DOHH2 (cell line): ENCODE measurements at regions not wholly inside any gene's neighbourhood (a gene's known extent, or its start where the extent isn't known, plus 50 kb on each side); places are given as distances from the start of the nearest gene placed in this dataset.

Experiments
- H3F3A ChIP-seq: fragments of 200-600 bp; sonication (generic), shearing (Covaris generic); 2 replicates; pipeline ENCODE4 v1.6.0; 2016; ENCODE audit warnings: antibody characterized with exemption, mild to moderate bottlenecking; ENCODE audit not compliant: control insufficient read depth, insufficient read depth
- H3K27ac ChIP-seq: fragments of 200-600 bp; sonication (generic); 2 replicates; pipeline ENCODE4 v1.5.1; 2014; ENCODE audit warnings: low read depth, mild to moderate bottlenecking, low read length, moderate library complexity
- H3K27me3 ChIP-seq: fragments of 200-600 bp; sonication (generic); 2 replicates; pipeline ENCODE4 v1.6.1; 2014; ENCODE audit warnings: mild to moderate bottlenecking, low read length, mixed read lengths; ENCODE audit not compliant: control insufficient read depth
- H3K36me3 ChIP-seq: fragments of 200-600 bp; sonication (generic); 2 replicates; pipeline ENCODE4 v1.6.1; 2014; ENCODE audit warnings: mild to moderate bottlenecking, low read length, moderate library complexity, mixed read lengths; ENCODE audit not compliant: control insufficient read depth
- H3K4me1 ChIP-seq: fragments of 200-600 bp; sonication (generic); 2 replicates; pipeline ENCODE4 v1.6.1; 2014; ENCODE audit warnings: mild to moderate bottlenecking, low read length, mixed read lengths; ENCODE audit not compliant: control insufficient read depth
- H3K4me2 ChIP-seq: fragments of 200-600 bp; sonication (generic); 2 replicates; pipeline ENCODE4 v1.6.0; 2014; ENCODE audit warnings: mild to moderate bottlenecking, low read length, moderate library complexity
- H3K4me3 ChIP-seq: fragments of 200-600 bp; sonication (generic); 2 replicates; pipeline ENCODE4 v1.5.1; 2014; ENCODE audit warnings: mild to moderate bottlenecking, low read length, mixed read lengths
- H3K79me2 ChIP-seq: fragments of 200-600 bp; sonication (generic); 2 replicates; pipeline ENCODE4 v1.6.1; 2014; ENCODE audit warnings: mild to moderate bottlenecking, low read length, mixed read lengths; ENCODE audit not compliant: control insufficient read depth
- H3K9me2 ChIP-seq: fragments of 200-600 bp; sonication (generic); replicated peaks from 2 replicates; pipeline ENCODE4 v1.6.1; 2014; ENCODE audit warnings: mild to moderate bottlenecking, low read length, mixed read lengths; ENCODE audit not compliant: control insufficient read depth
- H3K9me3 ChIP-seq: fragments of 200-600 bp; sonication (generic); 2 replicates; pipeline ENCODE4 v1.6.1; 2014; ENCODE audit warnings: antibody characterized with exemption, low read length, mixed read lengths; ENCODE audit not compliant: control insufficient read depth, insufficient read depth
- H4K20me1 ChIP-seq: fragments of 200-600 bp; sonication (generic); 2 replicates; pipeline ENCODE4 v1.6.0; 2014; ENCODE audit warnings: low read depth, mild to moderate bottlenecking, antibody characterized with exemption, low read length, moderate library complexity; ENCODE audit not compliant: control insufficient read depth, insufficient read depth
- EZH2phosphoT487 ChIP-seq: fragments of 200-600 bp; sonication (generic); IDR thresholded peaks from 2 replicates; pipeline ENCODE4 v1.6.1; 2017; ENCODE audit warnings: borderline replicate concordance, mild to moderate bottlenecking, antibody characterized with exemption, low read length, moderate library complexity, mixed read lengths
- TF ChIP-seq, protein P1 (sequence below): fragments of 200-600 bp; sonication (generic); IDR thresholded peaks from one replicate; pipeline ENCODE4 v1.5.1; 2014; ENCODE audit warnings: antibody characterized with exemption, mild to moderate bottlenecking, low read depth, low read length; ENCODE audit not compliant: poor library complexity, severe bottlenecking

DNA sequence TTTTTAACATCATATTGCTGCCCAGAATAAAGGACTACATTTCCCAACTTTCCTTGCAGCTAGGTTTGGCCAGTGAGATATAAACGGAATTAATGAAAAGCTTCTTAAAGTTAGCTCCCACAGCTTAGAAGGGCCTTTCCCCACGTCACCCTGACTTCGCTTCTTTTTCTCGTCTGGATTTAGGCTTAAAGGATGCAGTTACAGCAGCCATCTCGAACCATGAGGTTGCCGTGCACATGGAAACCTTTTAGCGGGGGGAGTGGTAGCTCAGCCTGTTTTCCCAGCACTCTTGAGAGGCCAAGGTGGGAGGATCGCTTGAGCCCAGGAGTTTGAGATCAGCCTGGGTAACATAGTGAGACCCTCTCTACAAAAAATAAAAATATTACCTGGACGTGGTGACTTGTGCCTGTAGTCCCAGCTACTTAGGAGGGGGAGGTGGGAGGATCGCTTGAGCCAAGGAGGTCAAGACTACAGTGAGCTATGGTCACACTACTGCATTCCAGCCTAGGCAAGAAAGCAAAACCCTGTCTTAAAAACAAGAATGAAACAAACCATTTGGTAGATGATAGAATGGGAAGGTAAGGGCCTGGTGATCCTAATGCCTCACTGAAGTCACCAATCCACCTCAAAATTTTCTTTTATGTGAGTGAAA, 64.3 kb upstream of the C1GALT1 start:
- H3K79me2 ChIP-seq, result no peaks in the 10 kb centered on the region
- H3K9me3 ChIP-seq, result no peaks in the 10 kb centered on the region
- H3K36me3 ChIP-seq, result no peaks in the 10 kb centered on the region
- no peaks in the 10 kb centered on the region for H3K4me1 ChIP-seq
- H4K20me1 ChIP-seq, result no peaks in the 10 kb centered on the region
- H3K4me2 ChIP-seq, result no peak overlapping the region
- TF ChIP-seq, protein P1, sequence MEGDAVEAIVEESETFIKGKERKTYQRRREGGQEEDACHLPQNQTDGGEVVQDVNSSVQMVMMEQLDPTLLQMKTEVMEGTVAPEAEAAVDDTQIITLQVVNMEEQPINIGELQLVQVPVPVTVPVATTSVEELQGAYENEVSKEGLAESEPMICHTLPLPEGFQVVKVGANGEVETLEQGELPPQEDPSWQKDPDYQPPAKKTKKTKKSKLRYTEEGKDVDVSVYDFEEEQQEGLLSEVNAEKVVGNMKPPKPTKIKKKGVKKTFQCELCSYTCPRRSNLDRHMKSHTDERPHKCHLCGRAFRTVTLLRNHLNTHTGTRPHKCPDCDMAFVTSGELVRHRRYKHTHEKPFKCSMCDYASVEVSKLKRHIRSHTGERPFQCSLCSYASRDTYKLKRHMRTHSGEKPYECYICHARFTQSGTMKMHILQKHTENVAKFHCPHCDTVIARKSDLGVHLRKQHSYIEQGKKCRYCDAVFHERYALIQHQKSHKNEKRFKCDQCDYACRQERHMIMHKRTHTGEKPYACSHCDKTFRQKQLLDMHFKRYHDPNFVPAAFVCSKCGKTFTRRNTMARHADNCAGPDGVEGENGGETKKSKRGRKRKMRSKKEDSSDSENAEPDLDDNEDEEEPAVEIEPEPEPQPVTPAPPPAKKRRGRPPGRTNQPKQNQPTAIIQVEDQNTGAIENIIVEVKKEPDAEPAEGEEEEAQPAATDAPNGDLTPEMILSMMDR, result no peak
- no peak for TF ChIP-seq EZH2phosphoT487
- no peaks in the 10 kb centered on the region for H3K9me2 ChIP-seq
- no peak overlapping the region for H3K4me3 ChIP-seq
- H3F3A ChIP-seq, result no peaks in the 10 kb centered on the region
- H3K27ac ChIP-seq, result no peak overlapping the region
- H3K27me3 ChIP-seq, result peaks cover 14% of the 10 kb centered on the region

DNA sequence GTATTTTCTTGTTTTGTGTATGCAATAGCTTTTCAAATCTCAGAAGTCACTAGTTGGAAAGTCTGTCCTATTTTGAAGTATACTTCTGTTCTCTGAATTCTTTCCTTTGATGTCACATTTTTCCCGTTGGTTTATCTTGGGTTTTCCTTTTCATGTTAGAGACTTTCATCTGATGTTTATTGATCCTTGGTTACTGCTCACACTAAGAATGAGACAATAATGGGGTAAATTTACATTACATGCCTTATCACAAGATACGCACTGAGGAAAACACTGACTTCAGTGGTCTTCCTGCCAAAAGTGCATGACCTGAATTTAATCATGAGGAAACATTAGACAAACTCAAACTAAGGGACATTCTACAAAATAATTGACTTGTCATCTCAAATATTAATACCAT, 63.5 kb upstream of the C1GALT1 start:
- H3K4me1 ChIP-seq, result no peaks in the 10 kb centered on the region
- H3K9me3 ChIP-seq, result no peaks in the 10 kb centered on the region
- TF ChIP-seq, protein P1, result no peak
- no peak for TF ChIP-seq EZH2phosphoT487
- no peaks in the 10 kb centered on the region for H3F3A ChIP-seq
- H3K4me3 ChIP-seq, result no peak overlapping the region
- H3K36me3 ChIP-seq, result no peaks in the 10 kb centered on the region
- H4K20me1 ChIP-seq, result no peaks in the 10 kb centered on the region
- no peak overlapping the region for H3K4me2 ChIP-seq
- H3K9me2 ChIP-seq, result no peaks in the 10 kb centered on the region
- H3K27me3 ChIP-seq, result peaks cover 14% of the 10 kb centered on the region
- H3K27ac ChIP-seq, result no peak overlapping the region
- H3K79me2 ChIP-seq, result no peaks in the 10 kb centered on the region

DNA sequence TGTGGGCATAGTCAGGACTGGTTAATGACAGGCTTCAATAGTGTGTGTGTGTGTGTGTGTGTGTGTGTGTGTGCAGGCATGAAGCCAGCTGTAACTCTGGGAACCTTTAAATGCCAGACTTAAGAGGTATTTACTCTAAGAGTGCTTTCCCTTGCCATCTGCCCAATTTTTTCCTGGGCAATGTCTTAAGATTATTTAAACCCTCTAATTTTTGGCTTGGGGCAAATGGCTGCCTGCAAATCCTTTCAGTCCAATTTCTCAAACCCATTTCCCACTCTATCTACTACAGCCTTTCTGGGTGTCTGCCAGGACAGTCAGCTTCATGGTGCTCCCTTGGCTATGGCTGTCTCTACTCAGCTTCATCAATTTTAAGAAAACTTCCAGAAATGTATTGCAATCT, 62.6 kb upstream of the C1GALT1 start:
- Histone ChIP-seq H4K20me1 (no peaks in the 10 kb centered on the region), H3K27me3 (peaks cover 8% of the 10 kb centered on the region), H3K27ac (no peak overlapping the region), H3K36me3 (no peaks in the 10 kb centered on the region), H3K4me2 (no peak overlapping the region), H3K4me3 (no peak overlapping the region), H3K79me2 (no peaks in the 10 kb centered on the region), H3K9me2 (no peaks in the 10 kb centered on the region), H3K4me1 (no peaks in the 10 kb centered on the region), H3K9me3 (no peaks in the 10 kb centered on the region), H3F3A (no peaks in the 10 kb centered on the region)
- no peak for TF ChIP-seq EZH2phosphoT487
- TF ChIP-seq, protein P1, result no peak
